ENCODE measurements at regions not wholly inside any gene's neighbourhood (a gene's known extent, or its start where the extent isn't known, plus 50 kb on each side); places are given as distances from the start of the nearest gene placed in this dataset.
A peak's percentile ranks its signal among the peaks of the same experiment; 100 is the strongest.

- Mint-ChIP-seq H3K27ac (no peak overlapping the region), H3K4me3 (no peak overlapping the region), H3K36me3 (no peaks in the 10 kb centered on the region), H3K4me1 (peaks cover 15 to 22% (median 22%) of the 10 kb centered on the region in 4 donors), H3K9me3 (no peaks in the 10 kb centered on the region), H3K27me3 (no peaks in the 10 kb centered on the region)
- no peaks in the 10 kb centered on the region for H3K9me3 ChIP-seq (ENCODE audit: control insufficient read depth in 1 of 2, low read length in 2 of 2)
- no peak for DNase-seq
- H3K27ac ChIP-seq (ENCODE audit: low read depth, low read length): no peak overlapping the region
- peaks cover 17% of the 10 kb centered on the region for H3K4me1 ChIP-seq (ENCODE audit: insufficient read depth, low read length)
- no peaks in the 10 kb centered on the region for H3K36me3 ChIP-seq (ENCODE audit: insufficient read depth, low read length)
- intact Hi-C loops (cut with micrococcal nuclease): no loop called here
- CTCF ChIA-PET (ENCODE audit: partially characterized antibody): interaction anchor here (0.7 kb wide), 1 partner anchor 58 kb away, joined by 3 read pairs; no protein-coding TSS in a partner anchor
- POLR2A ChIA-PET (ENCODE audit: partially characterized antibody): interaction anchor here (0.6 kb wide), 1 partner anchor 318 kb away, joined by 3 read pairs; no protein-coding TSS in a partner anchor
- no peaks in the 10 kb centered on the region for H3K27me3 ChIP-seq (ENCODE audit: insufficient read depth, low read length)
- no peak overlapping the region for H3K4me3 ChIP-seq (ENCODE audit: low read length in 2 of 2)
Measured at GRCh38 chr21:31450980-31451379, 106.9 kb upstream of the TIAM1 start.

DNA sequence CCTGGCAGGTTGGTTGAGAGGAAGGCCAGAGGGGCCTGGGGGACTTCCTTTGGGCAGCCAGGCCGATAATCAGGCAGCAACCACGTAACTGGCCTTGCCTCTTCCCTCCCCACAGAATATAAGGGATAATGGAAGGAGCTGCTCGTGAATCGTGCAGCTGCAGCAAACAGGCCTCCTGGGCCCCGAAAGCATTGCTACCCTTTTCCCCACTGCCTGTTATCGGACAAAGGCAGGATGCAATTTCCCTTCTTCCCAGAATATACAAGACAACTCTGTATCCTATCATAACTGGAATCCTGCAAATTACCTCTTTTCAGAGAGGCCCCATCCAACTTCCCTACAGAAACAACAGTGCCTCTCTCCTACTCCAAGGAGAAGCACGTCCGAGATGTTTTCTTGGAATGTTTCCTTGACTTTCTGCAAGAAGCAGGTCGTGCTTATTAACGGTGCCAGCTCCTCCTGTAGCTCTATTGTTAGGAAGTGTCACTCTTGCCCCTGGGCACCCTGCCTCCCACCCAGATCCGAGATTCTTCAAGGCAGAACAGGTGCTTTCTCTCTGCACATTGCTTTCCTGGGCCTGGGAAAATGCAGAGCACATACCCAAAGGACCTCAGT is 106.0 kb upstream of the TIAM1 start:
- H3K36me3 ChIP-seq (ENCODE audit: insufficient read depth, low read length): no peaks in the 10 kb centered on the region
- peaks cover 23% of the 10 kb centered on the region for H3K4me1 ChIP-seq (ENCODE audit: insufficient read depth, low read length)
- Mint-ChIP-seq H3K27me3 (no peaks in the 10 kb centered on the region), H3K9me3 (no peaks in the 10 kb centered on the region), H3K36me3 (no peaks in the 10 kb centered on the region), H3K4me3 (no peak overlapping the region), H3K27ac (peak overlapping the region in 1 of 7 donors; percentile 28), H3K4me1 (peaks cover 21 to 31% (median 28%) of the 10 kb centered on the region in 4 donors)
- ChIA-PET POLR2A (ENCODE audit: partially characterized antibody) (interaction anchor here (0.6 kb wide), 1 partner anchor 317 kb away, joined by 3 read pairs; no protein-coding TSS in a partner anchor), CTCF (ENCODE audit: partially characterized antibody) (interaction anchor here (0.7 kb wide), 1 partner anchor 59 kb away, joined by 3 read pairs; no protein-coding TSS in a partner anchor)
- no peaks in the 10 kb centered on the region for H3K9me3 ChIP-seq (ENCODE audit: control insufficient read depth in 1 of 2, low read length in 2 of 2)
- H3K27me3 ChIP-seq (ENCODE audit: insufficient read depth, low read length): no peaks in the 10 kb centered on the region
- no peak for DNase-seq
- no peak overlapping the region for H3K27ac ChIP-seq (ENCODE audit: low read depth, low read length)
- no peak overlapping the region for H3K4me3 ChIP-seq (ENCODE audit: low read length in 2 of 2)
- intact Hi-C loops (cut with micrococcal nuclease): no loop called here

GRCh38 chr21:31448496-31448895 is 104.4 kb upstream of the TIAM1 start:
- Histone ChIP-seq H3K27me3 (ENCODE audit: insufficient read depth, low read length) (no peaks in the 10 kb centered on the region), H3K4me3 (ENCODE audit: low read length in 2 of 2) (no peak overlapping the region), H3K4me1 (ENCODE audit: insufficient read depth, low read length) (peaks cover 24% of the 10 kb centered on the region), H3K36me3 (ENCODE audit: insufficient read depth, low read length) (no peaks in the 10 kb centered on the region), H3K27ac (ENCODE audit: low read depth, low read length) (no peak overlapping the region), H3K9me3 (ENCODE audit: control insufficient read depth in 1 of 2, low read length in 2 of 2) (no peaks in the 10 kb centered on the region)
- POLR2A ChIA-PET (ENCODE audit: partially characterized antibody): no interaction called here
- CTCF ChIA-PET (ENCODE audit: partially characterized antibody): interaction anchor here (0.7 kb wide), 1 partner anchor 1926 kb away, joined by 4 read pairs; no protein-coding TSS in a partner anchor
- H3K27me3 Mint-ChIP-seq: no peaks in the 10 kb centered on the region
- H3K27ac Mint-ChIP-seq: no peak overlapping the region
- no peaks in the 10 kb centered on the region for H3K9me3 Mint-ChIP-seq
- DNase-seq: no peak
- no peaks in the 10 kb centered on the region for H3K36me3 Mint-ChIP-seq
- H3K4me1 Mint-ChIP-seq: peaks cover 21 to 43% (median 27%) of the 10 kb centered on the region in 4 donors
- intact Hi-C loops (cut with micrococcal nuclease): no loop called here
- no peak overlapping the region for H3K4me3 Mint-ChIP-seq

DNA sequence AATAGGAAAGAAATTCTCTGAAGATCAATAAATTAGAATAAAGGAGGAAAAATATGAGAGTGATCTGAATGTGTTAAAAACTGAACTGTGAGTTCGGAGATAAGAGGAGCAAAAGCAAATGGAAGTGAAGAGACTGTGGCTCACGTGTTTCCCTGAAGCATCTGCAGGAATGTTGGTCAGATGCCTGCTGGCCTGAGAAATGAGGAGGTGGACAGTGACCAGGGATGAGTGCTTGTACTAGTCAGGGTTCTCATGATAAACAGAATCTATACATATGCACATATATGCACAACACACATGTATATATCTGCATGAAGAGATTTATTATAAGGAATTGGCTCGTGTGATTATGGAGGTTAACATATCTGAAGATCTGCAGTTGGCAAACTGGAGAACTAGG is 103.4 kb upstream of the TIAM1 start:
- H3K4me3 ChIP-seq (ENCODE audit: low read length in 2 of 2): no peak overlapping the region
- peaks cover 0 to 3% (median 0%) of the 10 kb centered on the region in 8 donors for H3K9me3 Mint-ChIP-seq
- intact Hi-C loops (cut with micrococcal nuclease): no loop called here
- ChIA-PET POLR2A (ENCODE audit: partially characterized antibody) (interaction anchor here (1.4 to 1.9 kb wide), 2 partner anchors 93 to 111 kb away, joined by 6 to 7 read pairs; no protein-coding TSS in a partner anchor), CTCF (ENCODE audit: partially characterized antibody) (interaction anchor here (1.6 kb wide), 1 partner anchor 58 kb away, joined by 3 read pairs; no protein-coding TSS in a partner anchor)
- H3K27ac ChIP-seq (ENCODE audit: low read depth, low read length): no peak overlapping the region
- no peaks in the 10 kb centered on the region for H3K27me3 ChIP-seq (ENCODE audit: insufficient read depth, low read length)
- H3K4me1 ChIP-seq (ENCODE audit: insufficient read depth, low read length): peaks cover 24% of the 10 kb centered on the region
- peak overlapping the region in 3 of 8 donors; percentile 18 to 87 (median 27) for H3K4me3 Mint-ChIP-seq
- H3K4me1 Mint-ChIP-seq: peaks cover 20 to 45% (median 27%) of the 10 kb centered on the region in 4 donors
- peak overlapping the region in 3 of 7 donors; percentile 25 to 84 (median 68) for H3K27ac Mint-ChIP-seq
- H3K27me3 Mint-ChIP-seq: no peaks in the 10 kb centered on the region
- no peaks in the 10 kb centered on the region for H3K9me3 ChIP-seq (ENCODE audit: control insufficient read depth in 1 of 2, low read length in 2 of 2)
- no peaks in the 10 kb centered on the region for H3K36me3 Mint-ChIP-seq
- DNase-seq: no peak
- H3K36me3 ChIP-seq (ENCODE audit: insufficient read depth, low read length): no peaks in the 10 kb centered on the region

DNA sequence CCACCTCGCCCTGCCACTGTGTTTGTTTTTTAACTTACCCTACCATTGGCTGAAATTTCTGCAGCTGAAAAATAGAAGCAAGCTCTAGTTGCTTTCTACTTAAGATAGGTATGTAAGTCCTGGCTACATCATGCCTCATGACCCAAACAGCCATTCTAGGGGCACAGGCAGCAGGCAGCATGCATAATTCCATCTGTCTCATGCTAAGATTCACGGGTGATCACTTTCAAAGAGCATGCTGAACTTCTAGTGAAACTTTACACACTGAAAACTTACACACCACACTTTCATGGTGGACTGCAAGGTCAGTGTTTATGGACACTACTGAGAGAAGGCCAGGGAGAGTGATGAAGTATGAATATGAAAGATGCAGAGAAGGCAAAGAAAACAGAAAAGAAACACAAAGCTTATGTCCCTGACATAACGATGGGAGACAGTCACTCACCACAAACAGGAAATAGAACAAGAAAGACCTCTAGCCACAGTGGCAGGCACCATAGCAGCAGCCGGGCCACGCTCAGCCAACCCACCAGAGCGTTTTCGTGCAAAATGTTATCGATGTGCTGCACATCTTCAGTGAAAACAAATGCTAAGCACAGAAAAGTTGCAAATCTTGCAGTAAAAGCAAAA is 102.3 kb upstream of the TIAM1 start:
- no peak overlapping the region for H3K27ac ChIP-seq (ENCODE audit: low read depth, low read length)

DNA sequence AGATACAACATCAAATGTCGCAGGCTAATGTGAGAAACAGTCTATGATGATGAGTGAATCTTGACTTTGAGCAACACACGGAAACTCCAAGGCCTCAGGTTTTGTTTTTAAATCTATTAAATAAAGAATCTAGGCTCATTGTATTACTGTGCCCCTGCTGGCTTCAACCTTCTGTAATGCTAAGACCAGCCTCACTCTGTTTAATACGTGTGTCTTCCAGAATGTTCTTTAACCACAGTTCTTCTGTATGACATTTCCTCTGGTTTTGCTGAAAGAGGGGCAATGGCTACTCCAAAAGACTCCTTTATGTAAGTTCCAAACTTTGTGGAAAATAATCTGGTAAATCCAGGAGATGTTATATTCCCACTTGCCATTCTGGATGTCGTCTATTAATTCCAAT is 101.1 kb upstream of the TIAM1 start:
- Mint-ChIP-seq H3K36me3 (no peaks in the 10 kb centered on the region), H3K9me3 (peaks cover 0 to 21% (median 11%) of the 10 kb centered on the region in 8 donors), H3K4me1 (peaks cover 20 to 45% (median 27%) of the 10 kb centered on the region in 4 donors), H3K27me3 (no peaks in the 10 kb centered on the region), H3K4me3 (peak overlapping the region in 3 of 8 donors; percentile 36 to 45 (median 43)), H3K27ac (peak overlapping the region in 5 of 7 donors; percentile 22 to 82 (median 46))
- Histone ChIP-seq H3K4me1 (ENCODE audit: insufficient read depth, low read length) (peaks cover 24% of the 10 kb centered on the region), H3K27ac (ENCODE audit: low read depth, low read length) (no peak overlapping the region), H3K4me3 (ENCODE audit: low read length in 2 of 2) (no peak overlapping the region), H3K27me3 (ENCODE audit: insufficient read depth, low read length) (no peaks in the 10 kb centered on the region), H3K9me3 (ENCODE audit: control insufficient read depth in 1 of 2, low read length in 2 of 2) (no peaks in the 10 kb centered on the region), H3K36me3 (ENCODE audit: insufficient read depth, low read length) (no peaks in the 10 kb centered on the region)
- no peak for DNase-seq
- ChIA-PET POLR2A (ENCODE audit: partially characterized antibody) (no interaction called here), CTCF (ENCODE audit: partially characterized antibody) (no interaction called here)
- intact Hi-C loops (cut with micrococcal nuclease): no loop called here

More for the DNA sequence above, 102.3 kb upstream of the TIAM1 start:
- Mint-ChIP-seq H3K27ac (peak overlapping the region in 6 of 7 donors; percentile 8 to 89 (median 52)), H3K36me3 (no peaks in the 10 kb centered on the region), H3K4me3 (peak overlapping the region; percentile 4 to 87 (median 69)), H3K27me3 (no peaks in the 10 kb centered on the region), H3K9me3 (peaks cover 0 to 10% (median 2%) of the 10 kb centered on the region in 8 donors), H3K4me1 (peaks cover 20 to 45% (median 27%) of the 10 kb centered on the region in 4 donors)
- ChIA-PET POLR2A (ENCODE audit: partially characterized antibody) (interaction anchor here (0.6 to 1.9 kb wide), 4 partner anchors 48 to 1997 kb away, joined by 3 to 7 read pairs (median 4); no protein-coding TSS in a partner anchor), CTCF (ENCODE audit: partially characterized antibody) (interaction anchor here (1.3 to 1.6 kb wide), 2 partner anchors 59 to 248 kb away, joined by 3 read pairs; no protein-coding TSS in a partner anchor)
- H3K9me3 ChIP-seq (ENCODE audit: control insufficient read depth in 1 of 2, low read length in 2 of 2): no peaks in the 10 kb centered on the region
- no peaks in the 10 kb centered on the region for H3K36me3 ChIP-seq (ENCODE audit: insufficient read depth, low read length)
- intact Hi-C loops (cut with micrococcal nuclease): no loop called here
- no peak overlapping the region for H3K4me3 ChIP-seq (ENCODE audit: low read length in 2 of 2)
- peak; percentile 42 to 63 (median 48) for DNase-seq
- H3K4me1 ChIP-seq (ENCODE audit: insufficient read depth, low read length): peaks cover 24% of the 10 kb centered on the region
- no peaks in the 10 kb centered on the region for H3K27me3 ChIP-seq (ENCODE audit: insufficient read depth, low read length)

Data from CD4-positive, alpha-beta memory T cell (primary cell).